ENCODE measurements at regions not wholly inside any gene's neighbourhood (a gene's known extent, or its start where the extent isn't known, plus 50 kb on each side); places are given as distances from the start of the nearest gene placed in this dataset.

DNA sequence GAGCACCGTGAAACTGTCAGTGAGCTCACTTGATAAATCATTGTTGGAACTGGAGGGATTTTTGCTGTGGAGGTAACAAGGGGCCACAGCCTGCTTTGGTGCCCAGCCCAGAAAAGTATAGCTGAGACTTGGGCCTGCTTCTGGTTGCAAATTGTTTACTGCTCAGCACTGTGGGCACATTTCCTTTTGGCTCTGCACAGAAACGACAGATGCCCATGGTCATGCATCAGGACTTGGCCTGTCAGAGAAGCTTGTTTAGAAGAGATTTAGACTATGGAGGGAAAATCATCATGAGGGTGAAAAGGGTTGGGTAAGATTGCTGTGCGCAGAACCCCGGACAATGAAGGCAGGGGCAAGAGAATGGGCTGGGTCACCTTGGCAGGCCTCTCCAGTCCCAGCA lies 286.1 kb upstream of the CTNNB1 start:
- Histone ChIP-seq H3K14ac (ENCODE audit: insufficient read depth, low read length) (0 out of 2 replicates have a peak overlapping the region, but pooled peaks have one; percentile 35), H2AFZ (ENCODE audit: low read length) (no peak overlapping the region), H2BK15ac (ENCODE audit: low read depth, low read length) (no peak overlapping the region), H2BK5ac (ENCODE audit: insufficient read length, low read length) (no peak overlapping the region), H3K23me2 (ENCODE audit: insufficient read length, low read depth, low read length, poor library complexity, severe bottlenecking) (no peaks in the 10 kb centered on the region), H2BK12ac (ENCODE audit: insufficient read length, low read depth, low read length) (no peak overlapping the region), H3K4ac (ENCODE audit: low read depth, low read length) (no peak overlapping the region), H4K20me1 (ENCODE audit: control insufficient read depth, insufficient read depth, insufficient read length) (peaks cover 3% of the 10 kb centered on the region), H3K79me2 (ENCODE audit: insufficient read depth, low read length) (no peaks in the 10 kb centered on the region), H4K5ac (ENCODE audit: insufficient read length, low read depth, low read length) (no peak overlapping the region), H3K9ac (ENCODE audit: extremely low read depth, insufficient read length, low read length) (no peak overlapping the region), H2BK120ac (ENCODE audit: low read depth, low read length, poor library complexity, severe bottlenecking) (no peak overlapping the region), H4K8ac (replicated peaks; ENCODE audit: insufficient read length, low read depth, low read length) (no peak overlapping the region), H3T11ph (ENCODE audit: low read length) (no peak overlapping the region), H3K4me1 (ENCODE audit: insufficient read depth, low read length) (no peaks in the 10 kb centered on the region), H4K91ac (ENCODE audit: insufficient read length, low read depth, low read length) (no peak overlapping the region), H3K56ac (ENCODE audit: insufficient read length, low read depth, low read length) (no peak overlapping the region), H3K4me2 (ENCODE audit: insufficient read depth, insufficient read length, low read length) (no peak overlapping the region), H2AK5ac (ENCODE audit: insufficient read length, low read length) (no peak overlapping the region), H3K18ac (ENCODE audit: insufficient read length, low read depth, low read length) (no peak overlapping the region), H2BK20ac (ENCODE audit: low read depth, low read length, poor library complexity, severe bottlenecking) (no peak overlapping the region), H3K9me3 (ENCODE audit: control insufficient read depth, low read depth, low read length) (no peaks in the 10 kb centered on the region), H3K79me1 (ENCODE audit: insufficient read depth, low read depth, low read length, poor library complexity, severe bottlenecking) (no peaks in the 10 kb centered on the region), H3K27ac (ENCODE audit: insufficient read length, low read depth, low read length) (no peak overlapping the region), H3K23ac (ENCODE audit: insufficient read length, low read depth, low read length) (no peak overlapping the region), H3K27me3 (ENCODE audit: insufficient read depth, low read length) (no peaks in the 10 kb centered on the region; the same call in 1 of the 2 replicates)
- TF ChIP-seq, protein P1, sequence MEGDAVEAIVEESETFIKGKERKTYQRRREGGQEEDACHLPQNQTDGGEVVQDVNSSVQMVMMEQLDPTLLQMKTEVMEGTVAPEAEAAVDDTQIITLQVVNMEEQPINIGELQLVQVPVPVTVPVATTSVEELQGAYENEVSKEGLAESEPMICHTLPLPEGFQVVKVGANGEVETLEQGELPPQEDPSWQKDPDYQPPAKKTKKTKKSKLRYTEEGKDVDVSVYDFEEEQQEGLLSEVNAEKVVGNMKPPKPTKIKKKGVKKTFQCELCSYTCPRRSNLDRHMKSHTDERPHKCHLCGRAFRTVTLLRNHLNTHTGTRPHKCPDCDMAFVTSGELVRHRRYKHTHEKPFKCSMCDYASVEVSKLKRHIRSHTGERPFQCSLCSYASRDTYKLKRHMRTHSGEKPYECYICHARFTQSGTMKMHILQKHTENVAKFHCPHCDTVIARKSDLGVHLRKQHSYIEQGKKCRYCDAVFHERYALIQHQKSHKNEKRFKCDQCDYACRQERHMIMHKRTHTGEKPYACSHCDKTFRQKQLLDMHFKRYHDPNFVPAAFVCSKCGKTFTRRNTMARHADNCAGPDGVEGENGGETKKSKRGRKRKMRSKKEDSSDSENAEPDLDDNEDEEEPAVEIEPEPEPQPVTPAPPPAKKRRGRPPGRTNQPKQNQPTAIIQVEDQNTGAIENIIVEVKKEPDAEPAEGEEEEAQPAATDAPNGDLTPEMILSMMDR (conservative IDR thresholded peaks at IDR 0.05), result no peak
- Mint-ChIP-seq H3K36me3 (ENCODE audit: insufficient read depth in 1 of 3, low read depth in 3 of 3) (no peaks in the 10 kb centered on the region; a peak in 1 of 7 replicates), H3K27ac (no peak overlapping the region), H3K4me3 (no peak overlapping the region), H3K9me3 (no peaks in the 10 kb centered on the region), H3K4me1 (peaks cover 6 to 13% of the 10 kb centered on the region in 2 experiments), H3K27me3 (ENCODE audit: low read depth) (peaks cover 3% of the 10 kb centered on the region; the same call in 1 of the 2 replicates)
- WGBS (ENCODE audit: extremely low coverage, insufficient read length, low lambda C conversion rate), result no CpG with 5 or more reads among the region's 4 CpGs
- DNase-seq, result no peak

Data from H9 (cell line).